ENCODE measurements at regions not wholly inside any gene's neighbourhood (a gene's known extent, or its start where the extent isn't known, plus 50 kb on each side); places are given as distances from the start of the nearest gene placed in this dataset.

DNA sequence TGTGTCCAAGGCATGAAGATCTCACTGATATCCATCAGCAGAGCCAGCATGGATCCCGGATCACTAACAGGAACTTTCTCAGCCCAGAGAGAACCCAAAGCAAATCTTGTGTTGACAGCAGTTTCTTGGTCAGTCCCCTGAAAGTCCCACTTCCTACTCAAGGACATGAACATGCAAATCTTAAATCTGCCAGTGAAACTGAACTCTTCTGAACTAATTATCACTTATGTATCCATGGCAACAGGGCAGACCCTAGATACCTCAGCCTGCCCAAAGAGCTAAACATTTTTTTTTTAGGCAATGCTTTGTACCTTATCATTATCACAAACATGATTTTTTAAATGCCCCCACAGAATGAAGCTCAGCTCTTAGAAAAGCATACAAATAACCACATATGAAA is 127.8 kb upstream of the DDX18 start (continued):
- no peak for TF ChIP-seq MAFK (IDR thresholded peaks at IDR 0.05; ENCODE audit: low read depth, low read length)
- TF ChIP-seq RNF2 (IDR thresholded peaks at IDR 0.05; ENCODE audit: borderline replicate concordance, low read depth, low read length, missing control alignments, poor library complexity, severe bottlenecking): no peak
